ENCODE measurements at regions not wholly inside any gene's neighbourhood (a gene's known extent, or its start where the extent isn't known, plus 50 kb on each side); places are given as distances from the start of the nearest gene placed in this dataset.
A peak's percentile ranks its signal among the peaks of the same experiment; 100 is the strongest.

DNA sequence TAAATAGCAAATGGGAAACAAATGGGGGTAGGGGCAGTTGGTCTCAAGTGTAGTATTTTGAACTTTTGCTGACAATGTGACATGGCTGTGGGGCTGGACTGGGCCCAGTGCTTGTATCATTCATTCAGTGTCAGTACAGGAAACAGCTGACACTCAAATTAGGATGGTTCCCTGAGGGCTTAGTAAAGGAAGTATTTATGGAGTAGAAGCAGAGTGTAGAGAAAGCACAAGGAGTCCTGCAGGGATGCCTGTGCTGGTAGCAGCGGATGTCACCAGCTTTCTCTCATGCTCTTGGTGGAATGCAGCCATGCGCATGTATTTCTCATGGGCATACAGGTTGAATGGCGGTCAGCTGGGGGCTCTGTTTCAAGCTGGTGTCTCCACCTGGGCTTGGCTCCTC lies 72.9 kb upstream of the SLC44A1 start:
- Histone ChIP-seq H3K36me3 (ENCODE audit: control insufficient read depth, insufficient read depth, low read length) (no peaks in the 10 kb centered on the region), H3K9me3 (ENCODE audit: control insufficient read depth, insufficient read depth, low read length) (no peaks in the 10 kb centered on the region), H3K4me1 (ENCODE audit: control insufficient read depth, insufficient read depth, low read length) (peaks cover 22% of the 10 kb centered on the region), H3K27ac (ENCODE audit: low read depth, low read length) (no peak overlapping the region), H3K4me3 (ENCODE audit: low read depth, low read length) (no peak overlapping the region), H3K27me3 (ENCODE audit: control insufficient read depth, insufficient read depth, low read length) (no peaks in the 10 kb centered on the region), H3K9ac (ENCODE audit: low read depth, low read length) (no peak overlapping the region)

GRCh38 chr9:105172436-105172835 lies 72.0 kb upstream of the SLC44A1 start:
- H3K27ac ChIP-seq (ENCODE audit: low read depth, low read length) = no peak overlapping the region
- no peaks in the 10 kb centered on the region for H3K27me3 ChIP-seq (ENCODE audit: control insufficient read depth, insufficient read depth, low read length)
- no peak overlapping the region for H3K4me3 ChIP-seq (ENCODE audit: low read depth, low read length)
- peaks cover 22% of the 10 kb centered on the region for H3K4me1 ChIP-seq (ENCODE audit: control insufficient read depth, insufficient read depth, low read length)
- H3K36me3 ChIP-seq (ENCODE audit: control insufficient read depth, insufficient read depth, low read length) = no peaks in the 10 kb centered on the region
- no peak overlapping the region for H3K9ac ChIP-seq (ENCODE audit: low read depth, low read length)
- no peaks in the 10 kb centered on the region for H3K9me3 ChIP-seq (ENCODE audit: control insufficient read depth, insufficient read depth, low read length)

- Histone ChIP-seq H3K36me3 (ENCODE audit: control insufficient read depth, insufficient read depth, low read length) (no peaks in the 10 kb centered on the region), H3K4me3 (ENCODE audit: low read depth, low read length) (no peak overlapping the region), H3K27me3 (ENCODE audit: control insufficient read depth, insufficient read depth, low read length) (no peaks in the 10 kb centered on the region), H3K9ac (ENCODE audit: low read depth, low read length) (no peak overlapping the region), H3K9me3 (ENCODE audit: control insufficient read depth, insufficient read depth, low read length) (no peaks in the 10 kb centered on the region), H3K4me1 (ENCODE audit: control insufficient read depth, insufficient read depth, low read length) (peaks cover 22% of the 10 kb centered on the region), H3K27ac (ENCODE audit: low read depth, low read length) (peak overlapping the region; percentile 70)
Observed at GRCh38 chr9:105173306-105173705, 71.1 kb upstream of the SLC44A1 start.

DNA sequence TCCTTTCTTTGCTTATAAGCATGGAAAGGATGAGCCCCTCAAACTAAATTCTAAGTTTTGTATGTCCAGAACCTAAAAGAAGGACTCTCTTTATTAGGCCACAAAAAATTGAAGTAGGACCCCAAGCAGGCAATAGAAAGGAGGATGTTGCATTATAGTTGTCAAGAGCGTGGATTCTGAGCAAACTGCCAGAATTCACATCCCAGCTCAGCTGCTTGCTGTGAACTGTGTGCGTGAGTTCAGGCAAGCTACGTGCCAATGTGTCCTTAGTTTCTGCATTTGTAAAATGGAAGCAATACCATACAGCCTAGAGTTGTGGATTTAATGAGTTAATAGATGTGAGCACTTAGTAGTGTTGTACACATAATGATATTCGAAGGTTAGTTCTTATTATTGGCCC lies 70.6 kb upstream of the SLC44A1 start:
- Histone ChIP-seq H3K27ac (ENCODE audit: low read depth, low read length) (peak overlapping the region; percentile 70), H3K9me3 (ENCODE audit: control insufficient read depth, insufficient read depth, low read length) (no peaks in the 10 kb centered on the region), H3K4me1 (ENCODE audit: control insufficient read depth, insufficient read depth, low read length) (peaks cover 22% of the 10 kb centered on the region), H3K9ac (ENCODE audit: low read depth, low read length) (no peak overlapping the region), H3K36me3 (ENCODE audit: control insufficient read depth, insufficient read depth, low read length) (no peaks in the 10 kb centered on the region), H3K27me3 (ENCODE audit: control insufficient read depth, insufficient read depth, low read length) (no peaks in the 10 kb centered on the region), H3K4me3 (ENCODE audit: low read depth, low read length) (no peak overlapping the region)

DNA sequence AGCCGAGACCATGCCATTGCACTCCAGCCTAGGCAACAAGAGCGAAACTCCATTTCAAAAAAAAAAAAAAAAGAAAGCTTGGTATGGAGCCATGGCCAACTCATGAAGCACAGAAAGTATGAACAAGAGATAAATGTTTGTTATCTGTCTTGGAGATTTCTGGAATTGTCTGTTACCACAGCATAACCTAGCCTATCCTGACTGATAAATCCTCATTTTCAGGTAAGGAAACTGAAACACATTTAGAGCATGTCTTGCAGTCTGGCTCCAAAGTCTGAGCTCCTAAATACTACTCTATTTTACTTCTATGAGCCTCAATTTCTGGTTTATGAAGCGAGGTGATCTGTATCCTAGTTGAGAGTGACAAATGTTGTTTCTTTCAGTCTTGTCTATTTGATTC lies 68.3 kb upstream of the SLC44A1 start:
- no peaks in the 10 kb centered on the region for H3K36me3 ChIP-seq (ENCODE audit: control insufficient read depth, insufficient read depth, low read length)
- peaks cover 22% of the 10 kb centered on the region for H3K4me1 ChIP-seq (ENCODE audit: control insufficient read depth, insufficient read depth, low read length)
- no peak overlapping the region for H3K27ac ChIP-seq (ENCODE audit: low read depth, low read length)
- H3K27me3 ChIP-seq (ENCODE audit: control insufficient read depth, insufficient read depth, low read length) = no peaks in the 10 kb centered on the region
- no peak overlapping the region for H3K9ac ChIP-seq (ENCODE audit: low read depth, low read length)
- no peaks in the 10 kb centered on the region for H3K9me3 ChIP-seq (ENCODE audit: control insufficient read depth, insufficient read depth, low read length)
- H3K4me3 ChIP-seq (ENCODE audit: low read depth, low read length) = no peak overlapping the region

- no peak overlapping the region for H3K4me3 ChIP-seq (ENCODE audit: low read depth, low read length)
- peaks cover 14% of the 10 kb centered on the region for H3K4me1 ChIP-seq (ENCODE audit: control insufficient read depth, insufficient read depth, low read length)
- no peaks in the 10 kb centered on the region for H3K27me3 ChIP-seq (ENCODE audit: control insufficient read depth, insufficient read depth, low read length)
- H3K36me3 ChIP-seq (ENCODE audit: control insufficient read depth, insufficient read depth, low read length) = no peaks in the 10 kb centered on the region
- H3K27ac ChIP-seq (ENCODE audit: low read depth, low read length) = no peak overlapping the region
- no peak overlapping the region for H3K9ac ChIP-seq (ENCODE audit: low read depth, low read length)
- H3K9me3 ChIP-seq (ENCODE audit: control insufficient read depth, insufficient read depth, low read length) = no peaks in the 10 kb centered on the region
Observed at GRCh38 chr9:105178076-105178475, 66.4 kb upstream of the SLC44A1 start.

GRCh38 chr9:105187781-105188180 lies 56.7 kb upstream of the SLC44A1 start:
- Histone ChIP-seq H3K9ac (ENCODE audit: low read depth, low read length) (no peak overlapping the region), H3K9me3 (ENCODE audit: control insufficient read depth, insufficient read depth, low read length) (0 out of 2 replicates have a peak, but pooled peaks cover 2% of the 10 kb centered on the region), H3K27ac (ENCODE audit: low read depth, low read length) (no peak overlapping the region), H3K27me3 (ENCODE audit: control insufficient read depth, insufficient read depth, low read length) (no peaks in the 10 kb centered on the region), H3K36me3 (ENCODE audit: control insufficient read depth, insufficient read depth, low read length) (no peaks in the 10 kb centered on the region), H3K4me1 (ENCODE audit: control insufficient read depth, insufficient read depth, low read length) (no peaks in the 10 kb centered on the region), H3K4me3 (ENCODE audit: low read depth, low read length) (no peak overlapping the region)

GRCh38 chr9:105188746-105189145 lies 55.7 kb upstream of the SLC44A1 start:
- H3K9me3 ChIP-seq (ENCODE audit: control insufficient read depth, insufficient read depth, low read length) = 0 out of 2 replicates have a peak, but pooled peaks cover 2% of the 10 kb centered on the region
- H3K9ac ChIP-seq (ENCODE audit: low read depth, low read length) = no peak overlapping the region
- H3K27me3 ChIP-seq (ENCODE audit: control insufficient read depth, insufficient read depth, low read length) = no peaks in the 10 kb centered on the region
- no peaks in the 10 kb centered on the region for H3K36me3 ChIP-seq (ENCODE audit: control insufficient read depth, insufficient read depth, low read length)
- H3K4me1 ChIP-seq (ENCODE audit: control insufficient read depth, insufficient read depth, low read length) = 0 out of 2 replicates have a peak, but pooled peaks cover 2% of the 10 kb centered on the region
- no peak overlapping the region for H3K4me3 ChIP-seq (ENCODE audit: low read depth, low read length)
- no peak overlapping the region for H3K27ac ChIP-seq (ENCODE audit: low read depth, low read length)

DNA sequence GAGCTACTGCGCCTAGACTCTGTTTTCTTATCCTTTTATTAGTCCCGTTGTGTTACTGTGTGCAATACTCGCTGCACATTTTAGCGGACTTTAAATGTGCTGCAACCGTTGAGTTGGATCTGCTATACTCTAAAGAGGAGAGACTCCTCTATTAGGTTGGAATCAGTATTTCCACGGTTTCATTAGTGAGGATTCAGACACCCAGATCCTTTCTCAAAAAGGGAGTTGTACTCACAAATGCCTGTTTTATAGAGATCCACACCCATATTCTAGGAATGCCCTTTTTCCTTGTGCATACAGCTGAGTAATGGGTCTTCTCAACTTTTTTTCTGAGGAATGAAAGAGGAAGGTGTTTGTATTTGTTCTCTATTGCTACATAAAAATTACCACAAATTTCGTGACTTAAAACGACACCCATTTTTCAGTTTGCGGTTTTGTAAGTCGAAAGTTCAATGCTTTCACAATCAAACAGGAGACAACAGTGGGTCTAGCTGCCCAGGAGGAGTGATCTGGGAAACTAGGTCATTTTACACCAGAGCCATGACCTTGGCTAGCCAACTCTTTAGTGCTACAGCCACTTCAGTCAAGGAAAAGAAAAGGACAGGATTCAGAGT lies 52.8 kb upstream of the SLC44A1 start:
- no peaks in the 10 kb centered on the region for H3K36me3 ChIP-seq (ENCODE audit: control insufficient read depth, insufficient read depth, low read length)
- no peak overlapping the region for H3K4me3 ChIP-seq (ENCODE audit: low read depth, low read length)
- H3K27ac ChIP-seq (ENCODE audit: low read depth, low read length) = no peak overlapping the region
- no peaks in the 10 kb centered on the region for H3K9me3 ChIP-seq (ENCODE audit: control insufficient read depth, insufficient read depth, low read length)
- no peaks in the 10 kb centered on the region for H3K27me3 ChIP-seq (ENCODE audit: control insufficient read depth, insufficient read depth, low read length)
- H3K9ac ChIP-seq (ENCODE audit: low read depth, low read length) = no peak overlapping the region
- H3K4me1 ChIP-seq (ENCODE audit: control insufficient read depth, insufficient read depth, low read length) = 0 out of 2 replicates have a peak, but pooled peaks cover 2% of the 10 kb centered on the region

DNA sequence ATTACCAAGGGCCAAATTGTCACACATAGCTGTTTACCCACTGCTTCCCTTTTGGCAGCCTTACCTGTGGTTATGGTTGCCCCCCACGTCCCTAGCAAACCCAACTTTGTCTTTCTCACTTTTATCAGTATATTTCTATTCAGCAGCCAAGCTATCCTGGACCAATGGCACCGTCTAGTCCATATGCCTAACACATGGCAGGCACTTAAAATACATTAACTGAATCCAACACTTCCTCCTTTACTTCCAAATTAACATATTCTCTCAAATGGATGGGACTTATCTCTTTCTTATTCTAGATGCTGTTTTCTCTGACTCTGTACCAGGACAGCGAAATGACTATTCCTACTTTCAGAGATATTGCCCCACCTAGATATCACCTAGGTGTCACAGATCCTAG lies 50.9 kb upstream of the SLC44A1 start:
- no peaks in the 10 kb centered on the region for H3K9me3 ChIP-seq (ENCODE audit: control insufficient read depth, insufficient read depth, low read length)
- no peaks in the 10 kb centered on the region for H3K27me3 ChIP-seq (ENCODE audit: control insufficient read depth, insufficient read depth, low read length)
- H3K9ac ChIP-seq (ENCODE audit: low read depth, low read length) = no peak overlapping the region
- H3K4me1 ChIP-seq (ENCODE audit: control insufficient read depth, insufficient read depth, low read length) = 0 out of 2 replicates have a peak, but pooled peaks cover 2% of the 10 kb centered on the region
- no peak overlapping the region for H3K4me3 ChIP-seq (ENCODE audit: low read depth, low read length)
- H3K36me3 ChIP-seq (ENCODE audit: control insufficient read depth, insufficient read depth, low read length) = no peaks in the 10 kb centered on the region
- H3K27ac ChIP-seq (ENCODE audit: low read depth, low read length) = no peak overlapping the region

DNA sequence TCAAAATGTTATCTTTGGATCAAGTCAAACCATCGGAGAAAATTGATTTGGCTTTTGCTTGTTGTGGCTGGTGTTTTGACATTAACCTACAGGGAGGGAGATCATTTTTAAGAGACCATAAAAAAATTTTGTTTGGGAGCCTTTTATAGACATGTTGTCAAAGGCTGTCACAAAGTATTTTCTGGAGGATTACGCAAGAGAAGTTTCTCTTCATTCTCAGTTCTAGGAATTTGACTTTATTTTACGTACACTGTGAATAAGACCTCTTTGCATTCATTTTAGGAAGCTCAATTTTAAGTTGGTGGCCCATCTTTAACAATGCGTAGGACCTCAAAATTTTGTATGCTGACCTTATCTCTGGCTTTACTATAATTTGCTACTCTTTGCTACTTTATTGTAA lies 50.2 kb upstream of the SLC44A1 start:
- Histone ChIP-seq H3K36me3 (ENCODE audit: control insufficient read depth, insufficient read depth, low read length) (no peaks in the 10 kb centered on the region), H3K9ac (ENCODE audit: low read depth, low read length) (no peak overlapping the region), H3K27me3 (ENCODE audit: control insufficient read depth, insufficient read depth, low read length) (no peaks in the 10 kb centered on the region), H3K4me1 (ENCODE audit: control insufficient read depth, insufficient read depth, low read length) (0 out of 2 replicates have a peak, but pooled peaks cover 2% of the 10 kb centered on the region), H3K9me3 (ENCODE audit: control insufficient read depth, insufficient read depth, low read length) (no peaks in the 10 kb centered on the region), H3K4me3 (ENCODE audit: low read depth, low read length) (no peak overlapping the region), H3K27ac (ENCODE audit: low read depth, low read length) (no peak overlapping the region)
